ENCODE measurements at regions not wholly inside any gene's neighbourhood (a gene's known extent, or its start where the extent isn't known, plus 50 kb on each side); places are given as distances from the start of the nearest gene placed in this dataset.

DNA sequence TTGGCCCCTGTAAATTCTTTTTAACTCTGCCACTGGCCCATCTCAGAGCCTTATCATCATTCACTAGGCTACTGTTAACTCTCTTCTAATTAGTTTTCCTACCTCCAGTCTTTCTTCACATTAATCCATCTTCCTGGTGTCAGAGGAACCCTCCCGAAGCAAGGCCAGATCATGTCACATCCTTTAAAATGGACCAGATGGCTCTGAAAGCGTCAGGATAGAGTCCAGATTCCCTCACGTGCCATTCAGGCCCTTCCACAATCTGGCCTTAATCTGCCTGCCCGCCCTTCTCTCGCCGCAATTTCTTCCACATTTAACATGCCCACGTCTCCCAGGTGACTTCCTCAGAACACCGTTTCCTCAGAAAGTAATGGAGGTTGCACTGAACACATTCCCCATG, 86.5 kb downstream of the RFC3 start:
- WGBS (ENCODE audit: insufficient coverage) = 89% methylated on average over 7 of the region's 8 CpGs
- H3K27me3 Mint-ChIP-seq (ENCODE audit: low read depth in 3 of 3) = peaks cover 0 to 2% (median 2%) of the 10 kb centered on the region in 3 donors
- peaks cover 0 to 6% of the 10 kb centered on the region in 2 donors for H3K9me3 ChIP-seq (replicated peaks in 1 of 2; ENCODE audit: control insufficient read depth in 1 of 2, insufficient read depth in 1 of 2, low read length in 2 of 2)
- H3K9ac ChIP-seq (ENCODE audit: insufficient read depth, low read length, poor library complexity, severe bottlenecking) = no peak overlapping the region
- no peaks in the 10 kb centered on the region for H4K20me1 ChIP-seq (ENCODE audit: insufficient read depth, low read length)
- no peaks in the 10 kb centered on the region for H3K36me3 Mint-ChIP-seq
- no peak overlapping the region for H3K4me2 ChIP-seq (replicated peaks; ENCODE audit: extremely low read depth, low read length, poor library complexity, severe bottlenecking)
- H3K27ac ChIP-seq (ENCODE audit: low read depth in 1 of 2, low read length in 2 of 2) = no peak overlapping the region
- H3K27me3 ChIP-seq (ENCODE audit: control insufficient read depth in 2 of 2, insufficient read depth in 2 of 2, low read length in 2 of 2) = no peaks in the 10 kb centered on the region
- H2AFZ ChIP-seq (ENCODE audit: insufficient read depth, low read depth, low read length, poor library complexity, severe bottlenecking) = no peak overlapping the region
- peaks cover 0 to 6% (median 3%) of the 10 kb centered on the region in 7 donors for H3K9me3 Mint-ChIP-seq
- H3K4me3 Mint-ChIP-seq = no peak overlapping the region
- TF ChIP-seq, protein P1, sequence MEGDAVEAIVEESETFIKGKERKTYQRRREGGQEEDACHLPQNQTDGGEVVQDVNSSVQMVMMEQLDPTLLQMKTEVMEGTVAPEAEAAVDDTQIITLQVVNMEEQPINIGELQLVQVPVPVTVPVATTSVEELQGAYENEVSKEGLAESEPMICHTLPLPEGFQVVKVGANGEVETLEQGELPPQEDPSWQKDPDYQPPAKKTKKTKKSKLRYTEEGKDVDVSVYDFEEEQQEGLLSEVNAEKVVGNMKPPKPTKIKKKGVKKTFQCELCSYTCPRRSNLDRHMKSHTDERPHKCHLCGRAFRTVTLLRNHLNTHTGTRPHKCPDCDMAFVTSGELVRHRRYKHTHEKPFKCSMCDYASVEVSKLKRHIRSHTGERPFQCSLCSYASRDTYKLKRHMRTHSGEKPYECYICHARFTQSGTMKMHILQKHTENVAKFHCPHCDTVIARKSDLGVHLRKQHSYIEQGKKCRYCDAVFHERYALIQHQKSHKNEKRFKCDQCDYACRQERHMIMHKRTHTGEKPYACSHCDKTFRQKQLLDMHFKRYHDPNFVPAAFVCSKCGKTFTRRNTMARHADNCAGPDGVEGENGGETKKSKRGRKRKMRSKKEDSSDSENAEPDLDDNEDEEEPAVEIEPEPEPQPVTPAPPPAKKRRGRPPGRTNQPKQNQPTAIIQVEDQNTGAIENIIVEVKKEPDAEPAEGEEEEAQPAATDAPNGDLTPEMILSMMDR (IDR thresholded peaks at IDR 0.05) = no peak
- no peak overlapping the region for H3K27ac Mint-ChIP-seq
- DNase-seq = no peak
- intact Hi-C loops (cut with micrococcal nuclease) = no loop called here
- no peaks in the 10 kb centered on the region for H3K79me2 ChIP-seq (ENCODE audit: insufficient read depth, low read length)
- H3K36me3 ChIP-seq (replicated peaks in 1 of 2; ENCODE audit: control insufficient read depth in 1 of 2, insufficient read depth in 2 of 2, low read length in 2 of 2) = no peaks in the 10 kb centered on the region
- no peaks in the 10 kb centered on the region for H3K4me1 ChIP-seq (ENCODE audit: control insufficient read depth in 1 of 2, insufficient read depth in 2 of 2, low read length in 2 of 2)
- no peak overlapping the region for H3K4me3 ChIP-seq (replicated peaks in 1 of 3; ENCODE audit: low read depth in 2 of 3, low read length in 3 of 3)
- no peaks in the 10 kb centered on the region for H3K4me1 Mint-ChIP-seq

DNA sequence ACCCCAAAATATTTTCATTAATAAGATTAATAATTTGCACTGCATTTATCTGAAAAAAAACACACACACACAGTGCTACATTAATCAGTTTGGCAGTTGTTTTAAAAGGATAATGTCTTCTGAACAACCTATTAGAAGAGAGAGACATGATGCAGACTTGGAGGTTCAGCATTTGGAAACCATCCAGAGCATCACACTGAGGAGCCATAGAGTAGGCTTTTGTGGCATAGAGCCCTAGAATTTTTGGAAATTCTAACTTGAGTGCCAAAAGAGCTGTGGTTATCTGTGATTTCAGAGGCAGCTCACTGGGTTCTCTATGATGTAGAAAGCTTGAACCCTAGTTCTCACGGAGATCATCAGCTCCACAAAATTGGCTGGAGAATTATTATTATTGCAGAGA, 90.2 kb downstream of the RFC3 start:
- Mint-ChIP-seq H3K9me3 (peaks cover 0 to 4% (median 0%) of the 10 kb centered on the region in 7 donors), H3K36me3 (no peaks in the 10 kb centered on the region), H3K4me3 (no peak overlapping the region), H3K27me3 (ENCODE audit: low read depth in 3 of 3) (peaks cover 0 to 2% (median 0%) of the 10 kb centered on the region in 3 donors), H3K27ac (no peak overlapping the region), H3K4me1 (no peaks in the 10 kb centered on the region)
- 100% methylated on average over 1 of the region's 1 CpG for WGBS (ENCODE audit: insufficient coverage)
- Histone ChIP-seq H3K27me3 (ENCODE audit: control insufficient read depth in 2 of 2, insufficient read depth in 2 of 2, low read length in 2 of 2) (no peaks in the 10 kb centered on the region), H3K4me1 (ENCODE audit: control insufficient read depth in 1 of 2, insufficient read depth in 2 of 2, low read length in 2 of 2) (no peaks in the 10 kb centered on the region), H3K9ac (ENCODE audit: insufficient read depth, low read length, poor library complexity, severe bottlenecking) (no peak overlapping the region), H4K20me1 (ENCODE audit: insufficient read depth, low read length) (no peaks in the 10 kb centered on the region), H3K9me3 (replicated peaks in 1 of 2; ENCODE audit: control insufficient read depth in 1 of 2, insufficient read depth in 1 of 2, low read length in 2 of 2) (no peaks in the 10 kb centered on the region), H3K79me2 (ENCODE audit: insufficient read depth, low read length) (no peaks in the 10 kb centered on the region), H3K4me3 (replicated peaks in 1 of 3; ENCODE audit: low read depth in 2 of 3, low read length in 3 of 3) (no peak overlapping the region), H3K36me3 (replicated peaks in 1 of 2; ENCODE audit: control insufficient read depth in 1 of 2, insufficient read depth in 2 of 2, low read length in 2 of 2) (no peaks in the 10 kb centered on the region), H2AFZ (ENCODE audit: insufficient read depth, low read depth, low read length, poor library complexity, severe bottlenecking) (no peak overlapping the region), H3K4me2 (replicated peaks; ENCODE audit: extremely low read depth, low read length, poor library complexity, severe bottlenecking) (no peak overlapping the region), H3K27ac (ENCODE audit: low read depth in 1 of 2, low read length in 2 of 2) (no peak overlapping the region)
- no peak for DNase-seq
- intact Hi-C loops (cut with micrococcal nuclease) = no loop called here
- TF ChIP-seq, protein P1 (IDR thresholded peaks at IDR 0.05) = no peak
